GM18520 (cell line): ENCODE measurements at regions not wholly inside any gene's neighbourhood (a gene's known extent, or its start where the extent isn't known, plus 50 kb on each side); places are given as distances from the start of the nearest gene placed in this dataset.
"Not testable (repeated sequence)": the region's sequence is repeated elsewhere in the genome, so short reads cannot be mapped to it uniquely, and the experiment has no call there.

Experiments
- ATAC-seq: cut with Tn5 transposase; IDR thresholded peaks from one replicate; pipeline ENCODE4 v1.9.1; 2021; ENCODE audit not compliant: unreplicated experiment

- no peak for ATAC-seq
These were observed 855.6 kb downstream of the SLC16A7 start for GRCh38 chr12:60451457-60451856.

GRCh38 chr12:60465060-60465459 lies 869.2 kb downstream of the SLC16A7 start:
- no peak for ATAC-seq

DNA sequence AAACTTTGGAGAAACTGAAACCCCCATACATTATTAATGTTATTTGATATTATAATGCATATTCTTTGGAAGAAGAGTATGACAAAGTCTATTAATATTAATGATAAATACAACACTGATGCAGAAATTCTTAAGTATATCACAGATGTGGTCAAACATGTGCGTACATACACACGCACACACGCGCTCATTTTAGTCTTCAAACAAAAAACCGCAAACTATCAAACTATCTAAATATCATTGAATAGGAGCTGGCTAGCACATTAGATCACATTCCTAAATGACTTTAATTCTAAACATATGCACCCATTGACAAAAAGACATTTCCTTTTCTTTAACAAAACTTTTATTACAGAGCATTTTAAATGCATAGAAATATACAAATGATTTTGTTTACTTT lies 872.7 kb downstream of the SLC16A7 start:
- ATAC-seq, result no peak

DNA sequence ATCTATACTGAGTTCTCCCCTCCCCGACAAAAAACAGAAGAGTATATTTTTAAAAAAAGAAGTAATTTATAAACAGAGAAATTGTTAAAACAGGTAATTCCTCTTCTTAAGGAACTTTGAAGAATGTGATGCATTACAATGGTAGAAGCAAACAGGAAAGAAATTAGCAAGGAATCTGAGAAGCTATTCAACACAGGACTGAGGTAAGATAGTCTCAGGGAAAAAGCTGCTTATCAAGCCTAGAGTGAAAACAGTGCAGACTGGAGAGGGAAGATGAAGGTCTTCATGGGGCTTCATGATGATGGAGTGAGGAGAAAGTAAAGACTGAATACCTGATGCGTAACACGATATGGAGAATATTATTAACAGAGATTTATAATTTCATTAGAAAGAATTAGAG lies 880.0 kb downstream of the SLC16A7 start:
- no peak for ATAC-seq

GRCh38 chr12:60487284-60487683 lies 891.5 kb downstream of the SLC16A7 start:
- no peak for ATAC-seq

DNA sequence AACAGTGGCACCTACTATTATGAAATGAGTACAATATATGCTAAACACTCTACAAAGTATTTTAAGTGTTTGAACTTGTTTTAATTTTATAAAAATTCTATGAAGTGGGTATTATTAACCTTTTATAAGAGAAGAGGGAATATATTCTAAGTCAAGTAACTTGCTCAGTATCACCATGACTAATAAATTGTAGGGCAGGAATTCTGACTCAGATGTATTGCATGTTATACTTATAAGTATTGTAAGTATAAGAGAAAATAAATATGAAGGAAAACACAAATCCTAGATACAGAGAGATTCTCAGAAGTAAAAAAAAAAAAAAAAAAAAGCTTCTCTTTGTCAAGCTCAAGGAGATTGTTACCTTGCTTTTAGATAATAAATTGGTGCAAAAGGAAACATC lies 893.2 kb downstream of the SLC16A7 start:
- no peak for ATAC-seq

DNA sequence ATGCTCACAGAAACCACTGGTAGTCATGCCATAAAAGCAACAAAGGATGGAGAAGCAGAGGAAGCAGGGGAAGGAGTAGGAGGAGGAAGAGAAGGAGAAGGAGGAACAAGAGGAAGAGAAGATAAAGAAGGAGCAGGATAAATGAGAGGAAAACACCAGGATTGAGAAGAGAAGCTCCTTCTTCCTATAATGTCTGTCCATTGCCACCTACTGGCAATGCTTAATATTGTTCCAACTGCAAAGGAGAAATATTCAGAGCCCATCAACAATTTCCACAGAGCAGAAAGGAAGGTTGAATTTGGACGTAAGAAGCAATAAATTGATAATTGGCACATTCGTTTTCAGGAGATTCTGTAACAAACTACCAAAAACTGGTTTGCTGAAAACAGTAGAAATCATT lies 898.4 kb downstream of the SLC16A7 start:
- ATAC-seq, result no peak

- ATAC-seq, result no peak
These were observed 902.8 kb downstream of the SLC16A7 start for GRCh38 chr12:60498656-60499055.

GRCh38 chr12:60501124-60501729 lies 905.4 kb downstream of the SLC16A7 start:
- no peak for ATAC-seq

DNA sequence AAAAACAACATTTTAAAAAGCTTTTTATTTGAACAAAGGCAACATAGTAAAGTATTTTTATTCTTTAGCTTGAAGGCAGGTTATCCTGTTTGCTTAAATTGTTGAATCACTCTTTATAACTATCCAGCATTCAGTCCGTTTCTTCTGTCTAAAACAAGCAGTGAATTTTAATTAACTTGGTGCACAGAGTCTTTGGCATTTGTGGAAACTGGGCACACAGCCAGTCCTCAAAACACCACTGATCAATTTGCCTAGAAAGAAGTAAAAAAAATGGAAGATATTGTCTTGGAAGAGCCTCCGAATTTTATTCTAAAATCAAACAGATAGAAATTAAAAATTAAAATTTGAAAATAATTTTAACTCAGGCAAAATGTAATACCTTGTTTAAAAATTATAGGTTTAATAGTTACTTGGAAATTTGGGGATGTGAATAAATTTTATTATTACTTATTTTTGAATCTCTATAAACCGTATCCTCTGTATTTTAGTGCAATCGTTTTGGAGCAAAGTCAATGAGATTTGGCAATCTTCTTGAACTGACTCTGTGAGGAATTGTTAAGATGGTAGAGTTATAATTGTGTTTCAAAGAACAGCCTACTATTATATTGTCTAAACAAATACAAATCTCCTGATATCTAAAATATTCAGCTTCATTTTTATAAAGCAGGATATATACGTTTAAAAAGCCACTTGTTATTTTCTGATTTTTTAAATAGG lies 927.0 kb downstream of the SLC16A7 start:
- no peak for ATAC-seq

GRCh38 chr12:60529261-60529660 lies 933.4 kb downstream of the SLC16A7 start:
- ATAC-seq, result no peak

- ATAC-seq, result no peak
These were observed 933.9 kb downstream of the SLC16A7 start for GRCh38 chr12:60529723-60530122.

- no peak for ATAC-seq
These were observed 939.5 kb downstream of the SLC16A7 start for GRCh38 chr12:60535363-60535762.

GRCh38 chr12:60539592-60539991 lies 943.8 kb downstream of the SLC16A7 start:
- no peak for ATAC-seq

DNA sequence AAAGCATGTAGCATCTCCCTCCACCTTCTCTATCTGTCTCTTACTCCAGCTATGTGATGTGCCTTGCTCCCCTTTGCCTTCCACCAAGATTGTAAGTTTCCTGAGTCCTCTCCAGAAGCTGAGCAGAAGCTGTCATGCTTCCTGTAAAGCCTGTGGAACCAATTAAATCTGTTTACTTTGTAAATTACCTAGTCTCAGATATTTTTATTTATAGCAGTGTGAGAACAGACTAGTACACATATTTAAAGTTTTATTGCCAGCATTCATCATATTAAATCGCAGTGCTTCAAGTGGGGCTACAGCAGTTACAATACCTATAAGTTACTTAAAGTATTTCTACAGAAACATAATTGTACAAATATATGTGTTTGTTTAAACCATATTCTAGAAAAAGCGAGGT lies 973.1 kb downstream of the SLC16A7 start:
- no peak for ATAC-seq

DNA sequence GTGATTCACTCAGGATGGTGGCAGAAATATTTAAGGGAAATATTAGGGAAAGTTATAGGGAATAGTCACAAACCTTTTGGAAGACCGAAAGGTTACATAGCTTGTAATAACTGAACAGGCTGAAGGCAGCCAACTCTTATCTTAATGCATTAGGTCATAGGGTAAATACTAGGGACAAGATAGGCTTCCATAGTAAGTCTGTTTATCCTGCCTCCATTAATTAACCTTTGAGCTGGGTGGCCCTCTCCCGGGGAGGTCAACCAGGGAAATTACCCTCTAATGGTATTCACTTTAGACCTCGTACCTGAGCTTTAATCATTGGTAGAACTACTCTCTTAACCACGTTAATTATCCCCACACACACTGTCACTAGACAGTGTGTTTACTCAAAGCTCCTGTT lies 981.8 kb downstream of the SLC16A7 start:
- ATAC-seq, result no peak

DNA sequence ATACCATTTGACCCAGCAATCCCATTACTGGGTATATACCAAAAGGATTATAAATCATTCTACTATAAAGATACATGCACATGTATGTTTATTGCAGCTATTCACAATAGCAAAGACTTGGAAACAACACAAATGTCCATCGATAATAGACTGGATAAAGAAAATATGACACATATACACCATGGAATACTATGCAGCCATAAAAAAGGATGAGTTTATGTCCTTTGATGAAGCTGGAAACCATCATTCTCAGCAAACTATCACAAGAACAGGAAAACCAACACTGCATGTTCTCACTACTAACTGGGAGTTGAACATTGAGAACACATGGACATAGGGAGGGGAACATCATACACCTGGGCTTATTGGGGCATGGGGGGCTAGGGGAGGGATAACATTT lies 991.8 kb downstream of the SLC16A7 start:
- not testable (repeated sequence) for ATAC-seq

GRCh38 chr12:60594035-60594711 lies 998.3 kb downstream of the SLC16A7 start:
- no peak for ATAC-seq

- ATAC-seq, result no peak
These were observed 1006.8 kb downstream of the SLC16A7 start for GRCh38 chr12:60602601-60603000.

DNA sequence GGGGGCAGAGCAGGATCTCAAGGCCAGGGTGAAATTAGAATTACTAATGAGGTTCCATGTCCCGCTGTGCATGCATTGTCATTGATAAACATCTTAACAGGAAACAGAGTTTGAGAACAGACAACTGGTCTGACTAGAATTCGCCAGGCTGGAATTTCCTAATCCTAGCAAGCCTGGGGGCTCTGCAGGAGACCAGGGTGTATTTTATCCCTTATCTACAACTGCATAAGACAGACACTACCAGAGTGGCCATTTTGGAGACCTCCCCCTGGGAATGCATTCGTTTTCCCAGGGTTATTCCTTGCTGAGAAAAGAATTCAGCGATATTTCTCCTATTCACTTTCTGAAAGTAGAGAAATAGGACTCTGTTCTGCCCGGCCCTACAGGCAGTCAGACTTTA lies 1007.6 kb downstream of the SLC16A7 start:
- ATAC-seq, result not testable (repeated sequence)

- ATAC-seq, result no peak
These were observed 1020.6 kb downstream of the SLC16A7 start for GRCh38 chr12:60616400-60616799.

DNA sequence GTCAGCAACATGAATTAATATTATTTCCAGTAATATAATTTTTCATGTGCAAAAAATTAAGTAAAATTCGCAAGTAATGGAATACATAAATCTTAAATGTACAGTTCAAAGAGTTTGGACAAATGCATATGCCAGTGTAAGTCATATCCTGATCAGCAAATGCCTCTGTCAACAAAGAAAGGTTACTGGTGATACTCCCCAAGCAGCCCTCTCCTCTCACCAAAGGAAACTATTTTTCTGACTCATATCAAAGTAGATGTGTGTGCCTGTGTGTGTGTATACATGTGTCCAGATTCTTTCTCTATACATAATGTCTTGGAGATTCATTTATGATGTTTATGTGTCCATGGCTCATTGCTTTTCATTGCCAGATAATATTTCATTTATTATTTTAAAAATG lies 1035.0 kb downstream of the SLC16A7 start:
- no peak for ATAC-seq
